GM12891 (cell line): ENCODE measurements at regions not wholly inside any gene's neighbourhood (a gene's known extent, or its start where the extent isn't known, plus 50 kb on each side); places are given as distances from the start of the nearest gene placed in this dataset.
"Not testable (repeated sequence)": the region's sequence is repeated elsewhere in the genome, so short reads cannot be mapped to it uniquely, and the experiment has no call there.

Experiments used
- DNase-seq: peaks from one replicate; pipeline ENCODE4 v3.0.0; 2011; ENCODE audit warnings: low spot score; ENCODE audit not compliant: insufficient read length
- FAIRE-seq: peaks from 2 replicates; lab custom pipeline; 2011; peaks lifted over from hg19 to GRCh38; lab: Jason Lieb, UNC
- PAX5 ChIP-seq: IDR thresholded peaks from 2 replicates; pipeline ENCODE4 v1.6.1; 2011; ENCODE audit warnings: low read length, moderate library complexity, mild to moderate bottlenecking; ENCODE audit not compliant: insufficient read depth, severe bottlenecking
- POLR2A ChIP-seq: IDR thresholded peaks from 2 replicates; pipeline ENCODE4 v1.6.1; 2011; ENCODE audit warnings: low read depth, low read length, control low read depth
- POLR2AphosphoS5 ChIP-seq: IDR thresholded peaks from 2 replicates; pipeline ENCODE4 v1.6.1; 2011; ENCODE audit warnings: low read depth, low read length, control low read depth
- POU2F2 ChIP-seq: IDR thresholded peaks from 2 replicates; pipeline ENCODE4 v1.6.1; 2011; ENCODE audit warnings: low read depth, mild to moderate bottlenecking, control low read depth, low read length, moderate library complexity
- SPI1 ChIP-seq: IDR thresholded peaks from 2 replicates; pipeline ENCODE4 v1.6.1; 2011; ENCODE audit warnings: low read depth, low read length, control low read depth
- TAF1 ChIP-seq: IDR thresholded peaks from 2 replicates; pipeline ENCODE4 v1.6.1; 2011; ENCODE audit warnings: low read depth, low read length, control low read depth

- DNase-seq = no peak
- no peak for FAIRE-seq
- TF ChIP-seq POU2F2 (no peak), SPI1 (no peak), POLR2A (no peak), POLR2AphosphoS5 (no peak), PAX5 (no peak), TAF1 (no peak)
Measured at GRCh38 chr17:20852239-20852989, 190.4 kb downstream of the USP22 start.

GRCh38 chr17:20852990-20853370 is 189.8 kb downstream of the USP22 start:
- TF ChIP-seq PAX5 (no peak), POLR2A (no peak), POU2F2 (no peak), POLR2AphosphoS5 (no peak), SPI1 (no peak), TAF1 (no peak)
- FAIRE-seq (no peak), DNase-seq (no peak)

GRCh38 chr17:20855910-20856470 is 186.8 kb downstream of the USP22 start:
- FAIRE-seq, DNase-seq: not testable (repeated sequence)

- DNase-seq, FAIRE-seq: not testable (repeated sequence)
Measured at GRCh38 chr17:20866444-20867209, 176.2 kb downstream of the USP22 start.

GRCh38 chr17:20867436-20867937 is 175.3 kb downstream of the USP22 start:
- not testable (repeated sequence) for DNase-seq, FAIRE-seq

GRCh38 chr17:20867938-20868661 is 174.7 kb downstream of the USP22 start:
- not testable (repeated sequence) for FAIRE-seq, DNase-seq

- not testable (repeated sequence) for FAIRE-seq, DNase-seq
Measured at GRCh38 chr17:20868662-20869007, 174.2 kb downstream of the USP22 start.

GRCh38 chr17:20873173-20873572 is 169.6 kb downstream of the USP22 start:
- DNase-seq, FAIRE-seq: not testable (repeated sequence)

- FAIRE-seq, DNase-seq: not testable (repeated sequence)
Measured at GRCh38 chr17:20873688-20874328, 169.0 kb downstream of the USP22 start.

GRCh38 chr17:20877384-20877783 is 165.4 kb downstream of the USP22 start:
- not testable (repeated sequence) for DNase-seq, FAIRE-seq

- FAIRE-seq (no peak), DNase-seq (no peak)
- TF ChIP-seq POLR2A (no peak), TAF1 (no peak), POU2F2 (no peak), SPI1 (no peak), POLR2AphosphoS5 (no peak), PAX5 (no peak)
Measured at GRCh38 chr17:20890338-20890737, 152.5 kb downstream of the USP22 start.

- not testable (repeated sequence) for FAIRE-seq, DNase-seq
Measured at GRCh38 chr17:20895426-20895825, 147.4 kb downstream of the USP22 start.
